ENCODE measurements at regions not wholly inside any gene's neighbourhood (a gene's known extent, or its start where the extent isn't known, plus 50 kb on each side); places are given as distances from the start of the nearest gene placed in this dataset.

DNA sequence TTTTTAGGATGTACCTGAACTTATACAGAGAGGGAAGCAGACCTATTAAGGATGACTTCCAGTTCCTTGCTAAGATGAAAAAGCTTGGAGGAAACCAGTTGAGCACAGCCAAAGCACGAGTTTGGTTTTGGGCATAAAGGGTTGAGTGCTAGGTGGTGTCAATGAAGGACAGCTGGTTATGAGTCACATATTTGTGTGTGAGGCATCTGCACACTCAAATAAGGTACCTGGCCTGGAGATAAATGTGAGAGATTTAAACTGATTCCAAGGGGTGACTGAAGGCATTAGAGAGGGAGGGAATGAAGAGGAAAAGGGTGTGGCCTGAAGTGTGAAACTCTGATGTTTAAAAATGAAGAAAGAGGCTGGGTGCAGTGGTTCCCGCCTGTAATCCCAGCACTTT, 486.7 kb downstream of the DIPK2A start:
- no peak for ATAC-seq (ENCODE audit: insufficient number of reproducible peaks, low FRiP score, low read depth)
- Histone ChIP-seq H3K9me3 (no peaks in the 10 kb centered on the region), H3K27me3 (replicated peaks; ENCODE audit: insufficient read depth) (no peaks in the 10 kb centered on the region), H3K4me1 (ENCODE audit: control insufficient read depth in 1 of 2, low read depth in 2 of 2) (no peaks in the 10 kb centered on the region), H3K36me3 (no peaks in the 10 kb centered on the region), H3K4me3 (no peak overlapping the region), H3K27ac (no peak overlapping the region)
- no peak for DNase-seq (ENCODE audit: low spot score)
- TF ChIP-seq, protein P1, sequence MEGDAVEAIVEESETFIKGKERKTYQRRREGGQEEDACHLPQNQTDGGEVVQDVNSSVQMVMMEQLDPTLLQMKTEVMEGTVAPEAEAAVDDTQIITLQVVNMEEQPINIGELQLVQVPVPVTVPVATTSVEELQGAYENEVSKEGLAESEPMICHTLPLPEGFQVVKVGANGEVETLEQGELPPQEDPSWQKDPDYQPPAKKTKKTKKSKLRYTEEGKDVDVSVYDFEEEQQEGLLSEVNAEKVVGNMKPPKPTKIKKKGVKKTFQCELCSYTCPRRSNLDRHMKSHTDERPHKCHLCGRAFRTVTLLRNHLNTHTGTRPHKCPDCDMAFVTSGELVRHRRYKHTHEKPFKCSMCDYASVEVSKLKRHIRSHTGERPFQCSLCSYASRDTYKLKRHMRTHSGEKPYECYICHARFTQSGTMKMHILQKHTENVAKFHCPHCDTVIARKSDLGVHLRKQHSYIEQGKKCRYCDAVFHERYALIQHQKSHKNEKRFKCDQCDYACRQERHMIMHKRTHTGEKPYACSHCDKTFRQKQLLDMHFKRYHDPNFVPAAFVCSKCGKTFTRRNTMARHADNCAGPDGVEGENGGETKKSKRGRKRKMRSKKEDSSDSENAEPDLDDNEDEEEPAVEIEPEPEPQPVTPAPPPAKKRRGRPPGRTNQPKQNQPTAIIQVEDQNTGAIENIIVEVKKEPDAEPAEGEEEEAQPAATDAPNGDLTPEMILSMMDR (IDR thresholded peaks at IDR 0.05): no peak

DNA sequence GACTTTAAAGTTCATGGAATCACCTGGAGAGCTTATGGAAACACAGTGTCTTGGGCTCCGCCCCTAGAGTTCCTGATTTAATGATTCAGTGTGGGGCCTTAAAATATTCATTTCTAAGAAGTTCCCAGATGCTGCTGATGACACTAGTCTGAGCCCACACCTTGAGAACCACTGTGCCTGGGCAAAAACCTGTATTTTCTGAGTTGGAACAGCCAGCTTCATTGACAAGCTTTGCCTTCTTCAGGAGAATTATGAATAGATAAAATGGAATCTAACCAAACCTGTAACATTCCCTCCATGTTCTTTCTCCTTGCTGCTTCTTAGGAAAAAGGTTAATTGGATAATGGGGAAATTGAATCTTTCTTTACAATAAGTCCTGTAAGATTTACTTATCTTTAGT, 490.7 kb downstream of the DIPK2A start:
- Histone ChIP-seq H3K36me3 (no peaks in the 10 kb centered on the region), H3K4me3 (no peak overlapping the region), H3K27me3 (replicated peaks; ENCODE audit: insufficient read depth) (no peaks in the 10 kb centered on the region), H3K9me3 (no peaks in the 10 kb centered on the region), H3K4me1 (ENCODE audit: control insufficient read depth in 1 of 2, low read depth in 2 of 2) (no peaks in the 10 kb centered on the region), H3K27ac (no peak overlapping the region)
- no peak for DNase-seq (ENCODE audit: low spot score)
- TF ChIP-seq, protein P1 (IDR thresholded peaks at IDR 0.05): no peak
- no peak for ATAC-seq (ENCODE audit: insufficient number of reproducible peaks, low FRiP score, low read depth)

DNA sequence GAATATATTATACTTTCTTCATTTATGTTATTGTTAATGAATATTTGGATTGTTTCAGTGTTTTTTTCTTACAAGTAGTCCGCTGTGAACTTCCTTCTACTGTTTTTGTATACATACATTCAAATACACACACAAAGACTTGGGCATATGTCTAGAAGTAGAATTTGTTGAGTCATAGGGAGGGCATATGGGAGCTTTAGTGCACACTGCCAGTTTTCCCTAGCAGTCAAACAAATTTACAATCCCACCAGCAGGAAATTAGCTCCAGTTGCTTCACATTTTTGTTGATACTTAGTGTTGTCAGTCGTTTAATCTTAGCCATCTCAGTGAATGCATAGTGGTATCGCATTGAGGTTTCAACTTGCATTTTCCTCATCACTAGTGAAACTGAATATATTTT, 492.3 kb downstream of the DIPK2A start:
- no peaks in the 10 kb centered on the region for H3K9me3 ChIP-seq
- no peaks in the 10 kb centered on the region for H3K36me3 ChIP-seq
- ATAC-seq (ENCODE audit: insufficient number of reproducible peaks, low FRiP score, low read depth): no peak
- no peaks in the 10 kb centered on the region for H3K4me1 ChIP-seq (ENCODE audit: control insufficient read depth in 1 of 2, low read depth in 2 of 2)
- no peak for DNase-seq (ENCODE audit: low spot score)
- H3K4me3 ChIP-seq: no peak overlapping the region
- TF ChIP-seq, protein P1 (IDR thresholded peaks at IDR 0.05): no peak
- no peaks in the 10 kb centered on the region for H3K27me3 ChIP-seq (replicated peaks; ENCODE audit: insufficient read depth)
- no peak overlapping the region for H3K27ac ChIP-seq

DNA sequence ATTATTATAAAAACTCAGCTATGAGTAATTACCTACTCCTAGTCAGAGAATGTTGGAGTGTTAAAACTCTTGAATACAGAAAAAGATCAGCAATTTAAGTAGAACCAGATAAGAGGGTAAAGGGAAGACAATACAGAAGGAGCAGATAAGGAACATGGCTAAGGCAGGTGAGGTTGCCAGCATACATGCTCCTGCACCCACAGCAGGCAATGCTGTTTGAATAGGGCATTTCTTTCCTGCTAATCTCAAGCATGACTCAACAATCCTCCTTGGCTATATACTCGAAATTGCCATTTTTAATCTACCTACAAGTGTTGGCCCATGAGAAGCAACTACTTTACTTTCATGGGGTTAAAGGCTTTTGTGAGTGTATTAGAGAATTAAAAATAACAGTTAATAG, 494.5 kb downstream of the DIPK2A start:
- TF ChIP-seq, protein P1 (IDR thresholded peaks at IDR 0.05): no peak
- no peaks in the 10 kb centered on the region for H3K36me3 ChIP-seq
- no peak overlapping the region for H3K27ac ChIP-seq
- DNase-seq (ENCODE audit: low spot score): no peak
- ATAC-seq (ENCODE audit: insufficient number of reproducible peaks, low FRiP score, low read depth): no peak
- no peaks in the 10 kb centered on the region for H3K4me1 ChIP-seq (ENCODE audit: control insufficient read depth in 1 of 2, low read depth in 2 of 2)
- no peaks in the 10 kb centered on the region for H3K27me3 ChIP-seq (replicated peaks; ENCODE audit: insufficient read depth)
- no peak overlapping the region for H3K4me3 ChIP-seq
- H3K9me3 ChIP-seq: no peaks in the 10 kb centered on the region

DNA sequence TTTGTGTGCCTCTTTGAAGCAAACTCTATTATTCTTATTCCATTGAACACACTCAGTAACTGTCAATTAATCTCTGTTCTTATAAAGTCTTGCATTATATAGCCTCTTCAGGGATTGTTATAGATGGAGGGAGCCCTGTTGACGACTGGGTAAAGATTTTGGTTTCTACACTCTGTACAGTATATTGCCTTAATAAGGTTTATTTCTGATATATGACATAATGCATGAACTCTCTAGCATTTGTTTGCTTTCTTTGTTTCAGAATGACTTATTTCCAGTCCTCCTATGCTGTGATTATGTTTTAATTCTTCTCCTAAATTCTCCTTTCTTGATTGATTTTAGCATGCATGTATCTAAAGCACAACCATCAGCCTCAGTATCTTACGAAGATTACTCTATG, 494.9 kb downstream of the DIPK2A start:
- ATAC-seq (ENCODE audit: insufficient number of reproducible peaks, low FRiP score, low read depth): no peak
- TF ChIP-seq, protein P1 (IDR thresholded peaks at IDR 0.05): no peak
- Histone ChIP-seq H3K27me3 (replicated peaks; ENCODE audit: insufficient read depth) (no peaks in the 10 kb centered on the region), H3K9me3 (no peaks in the 10 kb centered on the region), H3K27ac (no peak overlapping the region), H3K4me3 (no peak overlapping the region), H3K4me1 (ENCODE audit: control insufficient read depth in 1 of 2, low read depth in 2 of 2) (no peaks in the 10 kb centered on the region), H3K36me3 (no peaks in the 10 kb centered on the region)
- DNase-seq (ENCODE audit: low spot score): no peak
